GM21423 (cell line): ENCODE measurements at regions not wholly inside any gene's neighbourhood (a gene's known extent, or its start where the extent isn't known, plus 50 kb on each side); places are given as distances from the start of the nearest gene placed in this dataset.
"Not testable (repeated sequence)": the region's sequence is repeated elsewhere in the genome, so short reads cannot be mapped to it uniquely, and the experiment has no call there.

ENCODE experiments used
- ATAC-seq: cut with Tn5 transposase; IDR thresholded peaks from one replicate; pipeline ENCODE4 v1.9.1; 2021; ENCODE audit warnings: mild to moderate bottlenecking, moderate library complexity; ENCODE audit not compliant: unreplicated experiment

DNA sequence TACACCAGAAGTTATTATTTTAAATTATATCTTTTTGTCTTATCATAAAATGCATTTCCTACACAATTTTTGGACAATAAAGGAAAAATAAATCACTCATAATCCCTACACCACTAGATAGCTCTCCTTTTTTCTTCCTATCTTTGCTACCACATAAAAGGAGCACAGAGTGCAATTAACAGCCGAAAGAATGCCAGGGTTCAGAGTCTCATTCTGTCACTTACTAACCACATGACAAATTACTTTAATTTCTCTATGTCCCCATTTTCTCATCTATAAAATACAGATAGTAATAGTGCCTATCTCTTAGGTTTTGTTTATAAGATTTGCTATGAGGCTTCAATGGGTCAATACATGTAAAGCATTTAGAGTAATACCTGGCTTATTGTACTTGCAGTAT lies 158.7 kb upstream of the GRIN3A start:
- ATAC-seq, result no peak

DNA sequence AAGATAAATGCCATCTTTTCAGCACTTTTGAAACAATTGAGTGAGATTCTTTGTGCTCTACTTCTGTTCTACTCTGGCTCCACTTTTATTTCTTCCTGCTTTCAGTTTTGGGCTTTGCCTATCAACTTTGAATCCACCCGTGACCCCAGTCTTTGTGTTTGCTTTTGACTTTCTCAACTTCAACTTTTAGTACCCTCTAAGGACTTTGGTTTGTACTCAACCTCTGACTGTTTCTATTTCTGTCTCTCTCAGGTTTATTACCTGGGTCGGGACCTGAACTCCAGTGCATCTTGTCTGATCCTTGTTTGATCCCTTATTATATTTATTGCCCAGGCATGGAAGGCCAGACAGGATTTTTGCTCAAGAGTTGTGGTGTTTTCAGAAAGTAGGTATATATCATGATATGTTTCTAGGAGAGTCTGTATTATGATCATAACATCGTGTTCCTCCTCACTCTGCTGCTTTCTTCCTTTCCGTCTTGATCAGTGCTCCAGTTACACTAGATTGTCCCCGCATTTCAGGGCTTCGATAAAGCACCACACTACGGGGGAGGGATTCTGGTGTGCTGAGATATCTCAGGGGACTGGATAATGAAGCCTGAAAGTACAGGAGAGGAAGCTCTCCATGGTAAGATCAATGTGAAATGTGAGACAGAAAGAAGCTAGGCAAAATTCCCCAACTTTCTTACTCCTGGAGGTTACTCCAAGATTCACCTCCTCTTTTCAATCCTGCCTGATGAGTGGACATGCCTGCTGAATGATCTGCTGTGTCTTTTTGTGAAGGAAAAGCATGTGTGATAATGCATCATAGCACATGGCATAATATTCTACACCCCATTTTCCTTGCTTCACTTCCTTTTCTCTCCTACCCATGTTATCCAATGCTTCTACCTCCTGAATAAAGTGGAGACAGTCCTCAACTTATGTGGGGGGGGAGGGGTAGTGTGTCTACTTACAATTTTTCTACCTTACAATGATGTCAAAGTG lies 155.5 kb upstream of the GRIN3A start:
- no peak for ATAC-seq

DNA sequence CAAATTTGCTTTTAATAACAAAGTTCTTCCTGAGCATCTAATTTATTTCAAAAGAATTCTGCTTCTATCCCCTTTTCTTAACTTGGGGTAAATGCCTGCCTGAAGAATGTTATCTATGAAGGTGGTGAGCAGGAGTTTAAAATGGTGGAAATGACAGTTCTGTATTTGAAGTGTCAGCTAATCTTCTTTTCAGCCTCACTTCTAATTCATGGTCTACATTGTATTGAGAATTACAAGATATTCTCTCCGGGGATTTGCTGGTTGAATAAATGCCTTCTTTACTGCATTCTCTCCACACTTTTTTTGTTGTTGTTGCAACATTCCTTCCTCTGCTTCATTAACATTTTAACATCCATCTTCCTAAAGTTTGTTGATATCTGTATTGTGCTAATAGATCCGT lies 143.1 kb upstream of the GRIN3A start:
- no peak for ATAC-seq

DNA sequence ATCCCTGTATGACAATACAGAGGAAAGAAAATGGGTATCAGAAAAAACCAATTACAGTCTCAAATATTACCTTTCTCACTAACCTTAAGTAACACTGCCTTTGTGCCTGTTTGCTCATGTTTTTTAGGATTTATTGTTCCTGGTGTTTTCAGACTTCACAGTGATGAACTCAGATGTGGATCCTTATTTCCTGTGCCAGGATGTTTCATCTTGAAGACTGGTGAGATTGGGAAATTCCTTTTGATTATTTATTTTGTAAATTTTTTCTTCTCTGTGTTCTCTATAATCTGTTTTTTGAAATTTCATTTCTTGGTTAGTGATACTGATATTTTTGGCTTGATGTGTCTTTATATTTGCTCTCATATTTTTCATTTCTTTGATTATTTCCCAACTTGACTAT lies 142.4 kb upstream of the GRIN3A start:
- no peak for ATAC-seq

DNA sequence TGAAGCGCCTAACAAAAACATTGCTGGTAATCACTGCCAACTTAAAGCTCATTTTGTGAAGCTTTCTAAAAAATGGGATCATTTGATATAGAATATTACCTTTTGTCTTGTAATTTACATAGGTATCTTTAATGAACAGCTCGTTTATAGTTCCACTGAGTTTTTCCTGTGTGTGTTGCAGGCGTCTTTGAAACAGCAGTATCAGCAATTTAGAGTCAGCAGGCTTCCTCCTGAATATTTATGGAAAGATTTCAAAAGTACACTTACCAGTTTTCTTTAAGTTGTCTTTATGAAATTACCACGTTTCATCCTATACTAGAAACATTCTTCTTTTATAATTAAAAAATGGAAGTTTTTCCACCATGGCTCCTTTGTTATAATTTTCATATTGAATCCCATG lies 140.3 kb upstream of the GRIN3A start:
- ATAC-seq, result no peak

DNA sequence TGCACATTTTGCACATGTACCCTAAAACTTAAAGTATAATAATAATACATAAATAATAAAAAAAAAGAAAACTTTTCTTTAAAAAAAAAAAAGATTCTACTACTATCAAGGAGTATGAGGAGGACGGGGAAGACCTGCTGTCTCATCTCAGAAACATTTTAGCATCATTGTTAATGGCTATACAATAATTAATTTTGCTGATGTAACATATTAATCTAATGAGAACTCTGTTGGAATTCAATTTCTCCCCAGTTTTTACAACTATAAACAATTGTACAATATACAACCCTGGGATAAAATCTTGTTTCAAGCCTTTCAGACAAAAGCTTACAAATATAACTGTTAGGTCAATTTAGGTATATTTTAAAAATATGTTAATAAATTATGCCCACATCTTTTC lies 139.0 kb upstream of the GRIN3A start:
- ATAC-seq, result no peak

DNA sequence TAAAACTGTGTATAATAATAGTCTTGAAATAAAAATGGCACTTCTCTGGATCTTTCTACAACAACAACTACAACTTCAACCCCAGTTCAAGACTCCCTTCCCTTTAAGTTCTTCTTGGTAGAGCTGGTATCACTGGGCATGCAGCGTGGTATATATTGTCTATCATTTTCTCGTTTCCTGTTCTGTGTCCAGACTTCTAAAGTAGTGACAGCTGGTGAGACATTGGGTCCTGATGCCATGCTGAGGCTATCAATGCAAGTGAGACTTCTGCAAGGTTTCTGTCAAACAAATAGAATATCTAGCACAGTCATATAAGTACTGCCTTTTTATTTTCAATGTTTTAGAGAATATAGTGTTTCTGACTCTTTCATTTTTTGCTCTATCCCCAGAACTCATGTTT lies 123.0 kb upstream of the GRIN3A start:
- ATAC-seq, result no peak

DNA sequence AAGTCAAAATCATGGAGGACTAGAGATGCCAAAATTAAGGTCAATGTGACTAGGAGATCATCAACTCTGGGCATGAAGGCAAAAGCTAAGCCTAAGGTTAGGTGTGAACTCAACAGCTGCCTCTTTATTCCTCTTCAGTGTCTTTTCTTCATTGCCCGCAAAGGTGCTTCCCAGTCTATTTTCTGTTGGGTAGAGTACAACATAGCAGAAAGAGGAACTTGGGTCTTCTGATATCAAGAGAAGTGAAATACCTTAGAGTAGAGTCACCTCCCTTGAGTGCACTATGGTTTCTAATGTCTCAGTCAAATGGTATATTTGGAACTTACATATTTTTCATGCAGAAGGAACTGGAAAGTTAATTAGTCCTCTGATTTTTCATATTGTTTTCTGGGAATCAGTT lies 122.5 kb upstream of the GRIN3A start:
- ATAC-seq, result no peak

DNA sequence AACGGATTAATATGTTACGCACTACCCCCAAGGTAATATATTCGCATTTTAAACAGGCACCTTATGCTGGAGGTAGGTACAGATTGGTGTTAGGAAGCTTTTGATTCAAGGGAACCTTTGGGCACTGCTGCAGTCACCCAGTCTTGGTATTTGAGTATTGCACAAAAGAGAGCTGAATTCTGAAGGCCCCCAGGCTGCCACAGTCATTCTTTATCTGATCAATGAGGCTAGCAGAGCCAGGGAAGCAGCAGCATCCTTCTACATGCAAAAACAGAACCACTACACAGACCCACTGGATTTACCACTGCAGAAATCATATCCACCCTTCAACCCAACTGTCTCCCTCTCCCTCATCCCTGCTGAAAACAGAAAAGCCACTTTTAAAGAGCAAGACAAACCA lies 121.2 kb upstream of the GRIN3A start:
- ATAC-seq, result no peak

DNA sequence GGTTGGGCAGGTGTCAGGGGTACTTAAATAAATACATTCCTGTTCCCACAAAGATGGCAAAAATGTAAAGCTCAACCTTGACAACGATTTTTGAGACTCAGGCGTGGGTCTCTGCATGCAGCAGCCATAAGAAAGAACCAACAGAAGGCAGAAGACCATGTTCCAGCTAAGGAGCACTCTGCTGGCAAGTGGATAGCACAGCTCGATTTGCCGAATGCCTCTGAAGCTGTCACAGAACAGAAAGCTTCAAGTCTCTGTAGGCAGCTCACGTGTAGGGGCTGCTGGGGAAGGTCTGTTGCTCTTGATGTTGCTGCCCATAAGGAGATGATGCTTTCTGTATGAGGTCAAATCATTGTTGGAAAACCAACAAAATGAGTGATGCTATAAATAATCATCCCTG lies 119.6 kb upstream of the GRIN3A start:
- ATAC-seq, result no peak

DNA sequence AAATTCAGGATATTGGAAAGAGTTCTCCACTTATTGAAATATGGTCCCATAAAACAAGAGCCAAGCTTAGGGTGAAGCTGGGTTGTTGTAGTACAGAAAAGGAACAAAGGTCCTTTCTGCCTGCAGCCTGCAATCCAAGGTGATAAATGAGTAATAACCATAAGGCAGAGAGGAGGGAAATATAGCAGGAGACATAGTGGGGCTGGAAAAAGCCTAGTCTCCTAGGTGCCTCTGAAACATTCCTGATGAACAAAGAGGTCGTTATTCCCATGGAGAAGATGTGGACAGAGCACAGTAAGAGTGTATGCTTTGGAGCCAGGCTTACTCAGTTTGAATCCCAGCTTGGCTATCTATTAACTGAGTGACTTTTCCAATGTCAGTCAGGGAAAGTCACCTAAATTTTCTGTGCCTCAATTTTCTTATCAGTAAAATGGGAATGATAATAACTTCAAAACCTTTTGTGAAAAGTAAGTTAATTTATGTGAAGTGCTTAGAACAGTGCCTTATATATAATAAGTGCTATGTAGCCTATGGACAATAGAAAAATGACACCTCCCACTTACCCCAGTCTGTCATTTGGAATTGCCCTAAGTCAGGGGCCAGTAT lies 110.8 kb upstream of the GRIN3A start:
- ATAC-seq, result no peak

DNA sequence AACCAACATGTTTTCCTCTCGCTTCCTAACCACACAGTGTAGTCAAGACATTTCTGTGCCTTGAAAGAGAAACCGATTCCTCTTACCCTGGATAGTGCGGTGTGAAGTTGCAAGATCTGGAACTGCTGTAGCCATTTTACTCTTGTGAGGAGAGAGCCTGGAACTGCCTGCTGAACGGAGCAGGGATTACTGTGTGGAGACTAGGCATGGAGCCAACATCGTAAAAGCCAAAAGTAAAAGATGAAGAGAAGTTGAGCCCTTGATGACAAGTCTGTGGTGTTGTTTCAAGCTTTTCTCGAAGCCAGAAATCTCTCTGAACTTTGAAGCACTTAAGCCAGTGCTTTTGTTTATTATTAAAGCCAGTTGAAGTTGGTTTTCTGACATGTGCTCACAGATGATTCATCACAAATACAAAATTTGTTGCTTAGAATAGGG lies 110.1 kb upstream of the GRIN3A start:
- no peak for ATAC-seq

DNA sequence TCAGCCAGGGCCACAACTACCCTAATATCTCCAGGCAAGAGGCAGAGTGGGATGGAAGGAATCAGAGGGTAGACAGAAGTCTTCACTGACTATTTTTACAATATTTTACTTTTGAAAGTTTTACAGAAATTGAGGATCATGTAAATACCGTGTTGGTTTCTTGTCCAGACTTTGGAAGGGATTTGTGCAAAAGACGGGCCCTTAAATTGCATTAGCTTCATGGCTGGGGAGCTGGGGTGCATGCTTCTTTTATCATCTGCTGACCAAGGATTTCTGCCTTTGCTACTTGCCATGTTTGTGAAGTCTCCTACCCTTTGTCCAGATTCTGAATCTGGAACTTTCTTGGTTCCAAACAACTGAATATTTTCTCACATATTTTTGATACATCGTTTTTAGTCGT lies 107.7 kb upstream of the GRIN3A start:
- ATAC-seq, result no peak

DNA sequence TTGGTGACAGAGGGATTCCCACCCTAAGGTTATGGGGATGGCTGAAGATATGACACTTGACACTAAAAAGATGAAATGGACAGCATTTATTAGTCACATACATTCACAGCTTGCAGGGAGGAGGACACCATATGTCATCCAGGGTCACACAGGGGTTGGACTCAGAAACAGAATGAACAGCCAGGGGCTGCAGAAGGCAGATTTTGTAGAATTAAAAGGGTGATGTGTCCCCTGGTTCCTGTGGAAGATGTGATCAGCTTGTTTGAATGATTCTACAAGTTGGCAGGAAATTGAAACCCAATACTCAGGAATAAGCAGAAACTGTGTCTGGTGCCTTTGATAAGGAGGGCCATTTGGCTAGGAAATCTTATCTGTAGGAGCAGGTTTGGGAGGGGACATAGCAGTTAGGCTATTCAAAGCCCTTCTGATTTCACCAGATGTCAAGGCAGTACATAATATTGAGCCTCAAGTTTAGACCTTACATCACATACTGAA lies 102.3 kb upstream of the GRIN3A start:
- no peak for ATAC-seq

DNA sequence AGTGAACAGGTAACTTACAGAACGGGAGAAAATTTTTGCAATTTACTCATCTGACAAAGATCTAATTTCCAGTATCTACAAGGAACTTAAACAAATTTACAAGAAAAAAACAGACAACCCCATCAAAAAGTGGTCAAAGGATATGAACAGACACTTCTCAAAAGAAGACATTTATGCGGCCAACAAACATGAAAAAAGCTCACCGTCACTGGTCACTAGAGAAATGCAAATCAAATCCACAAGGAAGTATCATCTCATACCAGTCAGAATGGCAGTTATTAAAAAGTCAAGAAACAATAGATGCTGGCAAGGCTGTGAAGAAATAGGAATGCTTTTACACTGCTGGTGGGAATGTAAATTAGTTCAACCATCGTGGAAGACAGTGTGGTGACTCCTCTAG lies 100.5 kb upstream of the GRIN3A start:
- not testable (repeated sequence) for ATAC-seq

DNA sequence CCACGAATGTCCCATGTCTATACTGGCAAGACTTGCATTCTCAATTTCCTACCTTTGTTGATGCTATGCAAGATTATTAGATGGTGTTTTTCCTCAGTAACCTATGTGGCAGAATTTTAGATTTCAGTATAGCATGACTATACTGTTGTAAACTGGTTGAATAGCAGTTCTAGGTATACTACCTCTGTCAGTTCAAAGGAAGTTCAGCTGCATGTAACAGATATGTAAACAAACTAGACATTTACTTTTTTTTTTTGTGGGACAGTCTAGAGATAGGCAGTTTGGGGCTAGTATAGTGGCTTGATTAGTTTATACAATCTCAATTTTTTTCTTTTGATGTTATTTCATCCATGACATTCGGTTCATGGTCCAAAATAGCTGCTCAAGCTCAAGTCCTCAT lies 97.6 kb upstream of the GRIN3A start:
- ATAC-seq, result no peak

DNA sequence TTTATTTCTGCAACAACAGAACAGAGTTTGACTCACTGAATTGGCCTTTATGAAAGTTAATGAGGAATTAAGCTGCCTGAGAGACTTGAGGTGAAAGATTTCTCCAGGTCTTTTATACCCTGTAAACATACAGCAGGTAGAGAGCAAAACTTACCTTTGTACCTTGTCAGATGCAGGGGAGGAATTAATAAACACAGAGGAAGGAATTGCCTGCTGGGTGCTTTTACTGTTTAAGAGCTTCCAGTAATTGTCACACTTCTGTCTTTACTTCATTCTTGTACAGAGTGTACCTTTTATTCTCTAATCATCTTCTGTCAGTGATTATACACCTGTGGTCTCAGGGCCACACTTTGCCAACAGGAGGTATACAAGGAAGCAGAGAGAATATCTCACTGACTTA lies 94.0 kb upstream of the GRIN3A start:
- ATAC-seq, result no peak

DNA sequence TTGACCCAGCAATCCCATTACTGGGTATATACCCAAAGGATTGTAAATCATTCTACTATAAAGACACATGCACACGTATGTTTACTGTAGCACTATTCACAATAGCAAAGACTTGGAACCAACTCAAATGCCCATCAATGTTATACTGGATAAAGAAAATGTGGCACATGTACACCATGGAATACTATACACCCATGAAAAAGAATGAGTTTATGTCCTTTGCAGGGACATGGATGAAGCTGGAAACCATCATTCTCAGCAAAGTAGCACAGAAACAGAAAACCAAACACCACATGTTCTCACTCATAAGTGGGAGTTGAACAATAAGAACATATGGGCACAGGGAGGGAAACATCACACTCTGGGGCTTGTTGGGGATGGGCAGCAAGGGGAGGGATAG lies 83.0 kb upstream of the GRIN3A start:
- ATAC-seq, result not testable (repeated sequence)

DNA sequence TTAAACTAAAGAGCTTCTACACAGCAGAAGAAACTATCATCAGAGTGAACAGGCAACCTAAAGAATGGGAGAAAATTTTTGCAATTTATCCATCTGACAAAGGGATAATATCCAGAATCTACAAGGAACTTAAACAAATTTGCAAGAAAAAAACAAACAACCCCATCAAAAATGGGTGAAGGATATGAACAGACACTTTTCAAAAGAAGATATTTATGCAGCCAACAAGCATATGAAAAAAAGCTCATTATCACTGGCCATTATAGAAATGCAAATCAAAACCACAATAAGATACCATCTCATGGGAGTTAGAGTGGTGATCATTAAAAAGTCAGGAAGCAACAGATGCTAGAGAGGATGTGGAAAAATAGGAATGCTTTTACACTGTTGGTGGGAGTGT lies 82.5 kb upstream of the GRIN3A start:
- not testable (repeated sequence) for ATAC-seq

DNA sequence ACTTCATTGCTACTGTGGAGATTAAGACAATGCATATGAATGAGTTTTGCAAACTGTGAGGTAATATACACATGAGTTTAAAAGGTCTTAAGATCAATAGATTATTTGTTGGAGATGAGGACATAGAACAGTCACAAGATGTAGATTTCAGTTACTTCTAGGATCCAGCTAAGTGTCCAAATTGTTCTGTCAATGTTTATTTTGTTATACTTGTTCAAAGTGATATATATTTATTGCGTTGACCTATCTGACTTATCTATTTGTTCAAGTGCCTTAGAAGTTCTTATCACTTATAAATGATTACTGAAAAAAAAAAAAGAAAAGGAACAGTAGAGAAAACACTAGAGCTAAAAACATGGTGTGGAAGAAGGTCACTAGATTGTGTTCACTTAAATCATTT lies 75.6 kb upstream of the GRIN3A start:
- ATAC-seq, result no peak

DNA sequence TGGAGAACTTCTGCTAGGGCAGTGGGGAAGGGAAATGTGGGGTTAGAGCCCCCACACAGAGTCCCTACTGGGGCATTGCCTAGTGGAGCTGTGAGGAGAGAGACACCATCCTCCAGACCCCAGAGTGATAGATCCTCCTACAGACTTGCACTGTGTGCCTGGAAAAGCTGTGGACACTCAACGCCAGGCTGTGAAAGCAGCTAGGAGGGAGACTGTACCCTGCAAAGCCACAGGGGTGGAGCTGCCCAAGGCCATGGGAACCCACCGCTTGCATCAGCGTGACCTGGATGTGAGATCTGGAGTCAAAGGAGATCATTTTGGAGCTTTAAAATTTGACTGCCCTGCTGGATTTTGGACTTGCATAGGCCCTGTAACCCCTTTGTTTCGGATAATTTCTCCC lies 69.4 kb upstream of the GRIN3A start:
- not testable (repeated sequence) for ATAC-seq

DNA sequence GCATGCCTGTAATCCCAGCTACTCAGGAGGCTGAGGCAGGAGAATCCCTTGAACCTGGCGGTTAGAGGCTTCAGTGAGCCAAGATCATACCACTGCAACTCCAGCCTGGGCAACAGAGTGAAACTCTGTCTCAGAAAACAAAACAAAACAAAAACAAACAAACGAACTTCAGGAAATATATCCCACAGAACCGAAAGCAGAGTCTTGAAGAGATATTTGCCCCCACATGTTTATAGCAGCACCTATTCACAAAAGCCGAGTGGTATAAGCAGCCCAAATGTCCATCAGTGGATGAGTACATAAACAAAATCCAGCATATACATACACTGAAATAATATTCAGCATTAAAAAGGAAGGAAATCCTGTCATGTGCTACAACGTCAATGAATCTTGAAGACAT lies 57.6 kb upstream of the GRIN3A start:
- ATAC-seq, result no peak
